ENCODE measurements at regions not wholly inside any gene's neighbourhood (a gene's known extent, or its start where the extent isn't known, plus 50 kb on each side); places are given as distances from the start of the nearest gene placed in this dataset.

GRCh38 chr11:98589967-98590366 lies 430.8 kb upstream of the CNTN5 start (continued):
- TF ChIP-seq ZBTB33 (IDR thresholded peaks at IDR 0.05; ENCODE audit: borderline replicate concordance, low read depth) = no peak

GRCh38 chr11:98600103-98600502 lies 420.6 kb upstream of the CNTN5 start:
- Histone ChIP-seq H3K27ac (ENCODE audit: low read depth in 2 of 2, low read length in 1 of 2) (no peak overlapping the region), H3F3A (replicated peaks; ENCODE audit: insufficient read depth) (no peaks in the 10 kb centered on the region), H3K4me2 (no peak overlapping the region), H3K9me3 (no peaks in the 10 kb centered on the region), H3K4me3 (ENCODE audit: low read depth in 2 of 2, low read length in 1 of 2) (no peak overlapping the region), H4K20me1 (ENCODE audit: insufficient read depth) (no peaks in the 10 kb centered on the region), H2AFZ (ENCODE audit: low read depth) (no peak overlapping the region), H3K4me1 (ENCODE audit: control insufficient read depth in 1 of 2, insufficient read depth in 2 of 2, low read depth in 1 of 2, low read length in 1 of 2) (no peaks in the 10 kb centered on the region), H3K36me3 (replicated peaks in 1 of 2; ENCODE audit: control insufficient read depth in 1 of 2, insufficient read depth in 2 of 2, low read length in 1 of 2) (no peaks in the 10 kb centered on the region), H3K27me3 (ENCODE audit: insufficient read depth) (no peaks in the 10 kb centered on the region), H3K9ac (no peak overlapping the region), H3K79me2 (ENCODE audit: insufficient read depth) (no peaks in the 10 kb centered on the region), H3K9me2 (no peaks in the 10 kb centered on the region)
- TF ChIP-seq GATA2 (CRISPR knock-in tag; IDR thresholded peaks at IDR 0.05) (no peak), RAD21 (IDR thresholded peaks at IDR 0.05; ENCODE audit: low read length) (no peak)
- DNase-seq = no peak
- POLR2A ChIA-PET = no interaction called here
- CTCF ChIA-PET = no interaction called here
- WGBS (ENCODE audit: low lambda C conversion rate) = 6% methylated on average over 3 of the region's 3 CpGs

- Histone ChIP-seq H3K4me2 (no peak overlapping the region), H4K20me1 (ENCODE audit: insufficient read depth) (no peaks in the 10 kb centered on the region), H3F3A (replicated peaks; ENCODE audit: insufficient read depth) (no peaks in the 10 kb centered on the region), H3K9me2 (no peaks in the 10 kb centered on the region), H3K79me2 (ENCODE audit: insufficient read depth) (no peaks in the 10 kb centered on the region), H3K27ac (ENCODE audit: low read depth in 2 of 2, low read length in 1 of 2) (no peak overlapping the region), H3K4me3 (ENCODE audit: low read depth in 2 of 2, low read length in 1 of 2) (no peak overlapping the region), H3K9ac (no peak overlapping the region), H3K36me3 (replicated peaks in 1 of 2; ENCODE audit: control insufficient read depth in 1 of 2, insufficient read depth in 2 of 2, low read length in 1 of 2) (no peaks in the 10 kb centered on the region), H3K27me3 (ENCODE audit: insufficient read depth) (no peaks in the 10 kb centered on the region), H3K4me1 (ENCODE audit: control insufficient read depth in 1 of 2, insufficient read depth in 2 of 2, low read depth in 1 of 2, low read length in 1 of 2) (no peaks in the 10 kb centered on the region), H3K9me3 (no peaks in the 10 kb centered on the region), H2AFZ (ENCODE audit: low read depth) (no peak overlapping the region; the same call in 1 of the 2 replicates)
- WGBS (ENCODE audit: low lambda C conversion rate) = 5% methylated on average over 8 of the region's 8 CpGs
- no peak for TF ChIP-seq ZBTB33 (IDR thresholded peaks at IDR 0.05; ENCODE audit: borderline replicate concordance, low read depth)
- TF ChIP-seq RXRA (IDR thresholded peaks at IDR 0.05; ENCODE audit: borderline replicate concordance, low read depth) = no peak
- TF ChIP-seq IRF3 (IDR thresholded peaks at IDR 0.05; ENCODE audit: low read depth, low read length) = no peak
- no peak for TF ChIP-seq GABPA (IDR thresholded peaks at IDR 0.05; ENCODE audit: low read depth)
- ChIA-PET CTCF (no interaction called here), POLR2A (no interaction called here)
- no peak for DNase-seq
Measured at GRCh38 chr11:98600786-98601773, 419.7 kb upstream of the CNTN5 start.

All from SK-N-SH (cell line).